ENCODE measurements at regions not wholly inside any gene's neighbourhood (a gene's known extent, or its start where the extent isn't known, plus 50 kb on each side); places are given as distances from the start of the nearest gene placed in this dataset.

GRCh38 chr12:124647316-124647715, 79.9 kb upstream of the NCOR2 start:
- Mint-ChIP-seq H3K36me3 (peaks cover 9 to 10% of the 10 kb centered on the region in 2 donors), H3K27me3 (ENCODE audit: low read depth in 3 of 3) (peaks cover 0 to 6% (median 0%) of the 10 kb centered on the region in 3 donors), H3K9me3 (peaks cover 8 to 20% (median 13%) of the 10 kb centered on the region in 7 donors), H3K4me1 (peaks cover 49% of the 10 kb centered on the region), H3K4me3 (no peak overlapping the region), H3K27ac (peak overlapping the region in 4 of 7 donors; percentile 60 to 94 (median 78))
- H3K4me3 ChIP-seq (replicated peaks in 1 of 3; ENCODE audit: low read depth in 2 of 3, low read length in 3 of 3) = no peak overlapping the region
- H3K36me3 ChIP-seq (replicated peaks in 1 of 2; ENCODE audit: control insufficient read depth in 1 of 2, insufficient read depth in 2 of 2, low read length in 2 of 2) = no peaks in the 10 kb centered on the region
- no peaks in the 10 kb centered on the region for H3K27me3 ChIP-seq (ENCODE audit: control insufficient read depth in 2 of 2, insufficient read depth in 2 of 2, low read length in 2 of 2)
- H4K20me1 ChIP-seq (ENCODE audit: insufficient read depth, low read length) = no peaks in the 10 kb centered on the region
- H3K27ac ChIP-seq (ENCODE audit: low read depth in 1 of 2, low read length in 2 of 2) = no peak overlapping the region
- intact Hi-C loops (cut with micrococcal nuclease) = loop anchor here in 1 of 2 donors (5.0 kb wide), 1 partner anchor 40 kb away; no protein-coding TSS in a partner anchor
- no peak overlapping the region for H3K9ac ChIP-seq (ENCODE audit: insufficient read depth, low read length, poor library complexity, severe bottlenecking)
- H3K4me1 ChIP-seq (ENCODE audit: control insufficient read depth in 1 of 2, insufficient read depth in 2 of 2, low read length in 2 of 2) = peaks cover 40 to 42% of the 10 kb centered on the region in 2 donors
- H3K4me2 ChIP-seq (replicated peaks; ENCODE audit: extremely low read depth, low read length, poor library complexity, severe bottlenecking) = no peak overlapping the region
- TF ChIP-seq CTCF (IDR thresholded peaks at IDR 0.05) = no peak
- H3K79me2 ChIP-seq (ENCODE audit: insufficient read depth, low read length) = no peaks in the 10 kb centered on the region
- H3K9me3 ChIP-seq (replicated peaks in 1 of 2; ENCODE audit: control insufficient read depth in 1 of 2, insufficient read depth in 1 of 2, low read length in 2 of 2) = peaks cover 8 to 12% of the 10 kb centered on the region in 2 donors
- WGBS (ENCODE audit: insufficient coverage) = 95% methylated on average over 4 of the region's 6 CpGs
- no peak overlapping the region for H2AFZ ChIP-seq (ENCODE audit: insufficient read depth, low read depth, low read length, poor library complexity, severe bottlenecking)
- DNase-seq = no peak

- no peak for TF ChIP-seq CTCF (IDR thresholded peaks at IDR 0.05)
- H3K79me2 ChIP-seq (ENCODE audit: insufficient read depth, low read length) = no peaks in the 10 kb centered on the region
- H3K4me3 ChIP-seq (replicated peaks in 1 of 3; ENCODE audit: low read depth in 2 of 3, low read length in 3 of 3) = peak overlapping the region in 1 of 3 experiments; percentile 55
- peak; percentile 46 to 67 (median 61) for DNase-seq
- Mint-ChIP-seq H3K9me3 (peaks cover 8 to 18% (median 13%) of the 10 kb centered on the region in 7 donors), H3K27ac (peak overlapping the region; percentile 73 to 94 (median 85)), H3K36me3 (peaks cover 9% of the 10 kb centered on the region in 2 donors), H3K4me3 (peak overlapping the region; percentile 54 to 80), H3K27me3 (ENCODE audit: low read depth in 3 of 3) (peaks cover 0 to 6% (median 0%) of the 10 kb centered on the region in 3 donors), H3K4me1 (peaks cover 43% of the 10 kb centered on the region)
- H3K9me3 ChIP-seq (replicated peaks in 1 of 2; ENCODE audit: control insufficient read depth in 1 of 2, insufficient read depth in 1 of 2, low read length in 2 of 2) = peaks cover 8 to 12% of the 10 kb centered on the region in 2 donors
- peak overlapping the region; percentile 44 for H3K9ac ChIP-seq (ENCODE audit: insufficient read depth, low read length, poor library complexity, severe bottlenecking)
- no peaks in the 10 kb centered on the region for H3K36me3 ChIP-seq (replicated peaks in 1 of 2; ENCODE audit: control insufficient read depth in 1 of 2, insufficient read depth in 2 of 2, low read length in 2 of 2)
- no peaks in the 10 kb centered on the region for H3K27me3 ChIP-seq (ENCODE audit: control insufficient read depth in 2 of 2, insufficient read depth in 2 of 2, low read length in 2 of 2)
- 17% methylated on average over 21 of the region's 34 CpGs for WGBS (ENCODE audit: insufficient coverage)
- H2AFZ ChIP-seq (ENCODE audit: insufficient read depth, low read depth, low read length, poor library complexity, severe bottlenecking) = peak overlapping the region; percentile 77
- peaks cover 32 to 37% of the 10 kb centered on the region in 2 donors for H3K4me1 ChIP-seq (ENCODE audit: control insufficient read depth in 1 of 2, insufficient read depth in 2 of 2, low read length in 2 of 2)
- no peaks in the 10 kb centered on the region for H4K20me1 ChIP-seq (ENCODE audit: insufficient read depth, low read length)
- H3K27ac ChIP-seq (ENCODE audit: low read depth in 1 of 2, low read length in 2 of 2) = peak overlapping the region; percentile 73 to 81
- intact Hi-C loops (cut with micrococcal nuclease) = loop anchor here in 1 of 2 donors (5.0 kb wide), 1 partner anchor 39 kb away; no protein-coding TSS in a partner anchor
- peak overlapping the region; percentile 65 for H3K4me2 ChIP-seq (replicated peaks; ENCODE audit: extremely low read depth, low read length, poor library complexity, severe bottlenecking)
These were observed 79.2 kb upstream of the NCOR2 start for GRCh38 chr12:124646385-124647230.

Measured in CD14-positive monocyte (primary cell).